ENCODE measurements at regions not wholly inside any gene's neighbourhood (a gene's known extent, or its start where the extent isn't known, plus 50 kb on each side); places are given as distances from the start of the nearest gene placed in this dataset.
A peak's percentile ranks its signal among the peaks of the same experiment; 100 is the strongest.
"Not testable (repeated sequence)": the region's sequence is repeated elsewhere in the genome, so short reads cannot be mapped to it uniquely, and the experiment has no call there.

DNA sequence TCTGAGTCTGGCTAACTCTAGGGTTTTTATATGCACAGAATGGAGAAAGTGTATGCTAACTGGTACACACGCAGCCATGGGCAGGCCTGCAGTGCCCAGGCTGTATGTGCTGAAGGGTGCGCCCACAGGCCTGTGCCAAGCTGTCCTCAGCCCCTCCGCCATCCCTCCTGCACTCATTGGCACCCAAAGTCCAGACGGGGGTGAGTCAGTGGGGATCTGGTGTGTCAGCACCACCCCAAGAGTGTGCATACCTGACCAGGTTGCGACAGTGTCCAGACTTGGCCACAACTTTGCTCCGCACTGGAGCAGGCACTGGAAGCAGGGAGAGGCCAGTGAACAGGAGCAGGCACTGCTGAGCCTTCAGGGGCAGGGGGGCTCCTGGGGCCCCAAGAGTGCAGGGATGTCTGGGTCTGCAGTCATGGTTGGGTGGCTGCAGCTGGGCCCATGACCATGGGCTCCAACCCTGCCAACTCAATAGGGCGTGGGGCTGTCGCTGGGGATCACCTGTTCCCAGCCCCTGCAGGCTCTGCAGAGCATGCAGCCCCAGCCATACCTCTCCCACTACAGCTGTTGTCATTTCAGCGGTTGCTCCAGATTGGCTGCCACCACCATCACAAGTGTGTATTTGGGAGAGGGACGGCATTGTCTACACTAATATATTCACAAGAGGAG is 717.8 kb downstream of the EPHA7 start:
- Mint-ChIP-seq H3K36me3 (no peaks in the 10 kb centered on the region), H3K4me3 (peak overlapping the region in 1 of 8 donors; percentile 49), H3K27ac (no peak overlapping the region), H3K27me3 (no peaks in the 10 kb centered on the region), H3K9me3 (no peaks in the 10 kb centered on the region), H3K4me1 (no peaks in the 10 kb centered on the region)
- ATAC-seq (ENCODE audit: low read depth in 2 of 2) (no peak), DNase-seq (no peak)

- H3K27ac Mint-ChIP-seq, result no peak overlapping the region
- DNase-seq (no peak), ATAC-seq (ENCODE audit: low read depth in 2 of 2) (no peak)
- no peaks in the 10 kb centered on the region for H3K4me1 Mint-ChIP-seq
- no peaks in the 10 kb centered on the region for H3K36me3 Mint-ChIP-seq
- H3K27me3 Mint-ChIP-seq, result no peaks in the 10 kb centered on the region
- no peaks in the 10 kb centered on the region for H3K9me3 Mint-ChIP-seq
- no peak overlapping the region for H3K4me3 Mint-ChIP-seq
These were observed 718.9 kb downstream of the EPHA7 start for GRCh38 chr6:92700411-92700810.

- no peak for DNase-seq
- Mint-ChIP-seq H3K4me3 (no peak overlapping the region), H3K4me1 (peaks cover 0 to 4% (median 0%) of the 10 kb centered on the region in 3 donors), H3K27ac (no peak overlapping the region), H3K9me3 (no peaks in the 10 kb centered on the region), H3K36me3 (no peaks in the 10 kb centered on the region), H3K27me3 (no peaks in the 10 kb centered on the region)
- ATAC-seq (ENCODE audit: low read depth in 2 of 2), result no peak
These were observed 728.3 kb downstream of the EPHA7 start for GRCh38 chr6:92690997-92691599.

DNA sequence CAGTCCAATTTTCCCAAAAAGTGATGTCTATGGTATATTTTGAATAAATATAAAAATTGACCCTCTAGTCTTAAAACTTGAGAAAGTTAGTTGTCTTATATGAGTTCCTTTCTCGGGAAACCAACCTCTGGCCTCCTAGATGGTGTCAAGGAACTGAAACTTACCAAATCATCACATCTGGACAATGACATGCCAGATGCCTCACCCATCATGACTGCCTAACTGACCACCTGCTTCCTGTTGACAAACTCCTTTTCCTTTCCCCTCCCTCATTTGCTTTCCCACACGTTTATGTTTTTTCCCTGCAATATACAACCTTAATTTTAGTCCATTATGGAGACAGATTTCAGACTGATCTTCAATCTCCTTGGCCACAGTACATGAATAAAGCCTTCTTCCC is 731.0 kb downstream of the EPHA7 start:
- Mint-ChIP-seq H3K36me3 (no peaks in the 10 kb centered on the region), H3K9me3 (no peaks in the 10 kb centered on the region), H3K27me3 (no peaks in the 10 kb centered on the region), H3K4me1 (peaks cover 0 to 4% (median 0%) of the 10 kb centered on the region in 3 donors), H3K27ac (no peak overlapping the region), H3K4me3 (no peak overlapping the region)
- ATAC-seq (ENCODE audit: low read depth in 2 of 2) (no peak), DNase-seq (no peak)

GRCh38 chr6:92687278-92687677 is 732.1 kb downstream of the EPHA7 start:
- no peak overlapping the region for H3K4me3 Mint-ChIP-seq
- H3K36me3 Mint-ChIP-seq, result no peaks in the 10 kb centered on the region
- DNase-seq, result no peak
- no peaks in the 10 kb centered on the region for H3K9me3 Mint-ChIP-seq
- H3K4me1 Mint-ChIP-seq, result peaks cover 0 to 4% (median 0%) of the 10 kb centered on the region in 3 donors
- ATAC-seq (ENCODE audit: low read depth in 2 of 2), result no peak
- H3K27ac Mint-ChIP-seq, result no peak overlapping the region
- no peaks in the 10 kb centered on the region for H3K27me3 Mint-ChIP-seq

GRCh38 chr6:92684386-92684785 is 735.0 kb downstream of the EPHA7 start:
- no peak overlapping the region for H3K4me3 Mint-ChIP-seq
- DNase-seq, result no peak
- H3K36me3 Mint-ChIP-seq, result no peaks in the 10 kb centered on the region
- peaks cover 0 to 2% (median 0%) of the 10 kb centered on the region in 7 donors for H3K9me3 Mint-ChIP-seq
- H3K4me1 Mint-ChIP-seq, result peaks cover 0 to 4% (median 0%) of the 10 kb centered on the region in 3 donors
- no peak overlapping the region for H3K27ac Mint-ChIP-seq
- no peak for ATAC-seq (ENCODE audit: low read depth in 2 of 2)
- H3K27me3 Mint-ChIP-seq, result no peaks in the 10 kb centered on the region

GRCh38 chr6:92683748-92684147 is 735.6 kb downstream of the EPHA7 start:
- H3K27ac Mint-ChIP-seq, result no peak overlapping the region
- H3K36me3 Mint-ChIP-seq, result no peaks in the 10 kb centered on the region
- no peak overlapping the region for H3K4me3 Mint-ChIP-seq
- H3K27me3 Mint-ChIP-seq, result no peaks in the 10 kb centered on the region
- H3K9me3 Mint-ChIP-seq, result peaks cover 0 to 2% (median 0%) of the 10 kb centered on the region in 7 donors
- ATAC-seq (ENCODE audit: low read depth in 2 of 2), result no peak
- DNase-seq, result no peak
- H3K4me1 Mint-ChIP-seq, result peaks cover 0 to 4% (median 0%) of the 10 kb centered on the region in 3 donors

DNA sequence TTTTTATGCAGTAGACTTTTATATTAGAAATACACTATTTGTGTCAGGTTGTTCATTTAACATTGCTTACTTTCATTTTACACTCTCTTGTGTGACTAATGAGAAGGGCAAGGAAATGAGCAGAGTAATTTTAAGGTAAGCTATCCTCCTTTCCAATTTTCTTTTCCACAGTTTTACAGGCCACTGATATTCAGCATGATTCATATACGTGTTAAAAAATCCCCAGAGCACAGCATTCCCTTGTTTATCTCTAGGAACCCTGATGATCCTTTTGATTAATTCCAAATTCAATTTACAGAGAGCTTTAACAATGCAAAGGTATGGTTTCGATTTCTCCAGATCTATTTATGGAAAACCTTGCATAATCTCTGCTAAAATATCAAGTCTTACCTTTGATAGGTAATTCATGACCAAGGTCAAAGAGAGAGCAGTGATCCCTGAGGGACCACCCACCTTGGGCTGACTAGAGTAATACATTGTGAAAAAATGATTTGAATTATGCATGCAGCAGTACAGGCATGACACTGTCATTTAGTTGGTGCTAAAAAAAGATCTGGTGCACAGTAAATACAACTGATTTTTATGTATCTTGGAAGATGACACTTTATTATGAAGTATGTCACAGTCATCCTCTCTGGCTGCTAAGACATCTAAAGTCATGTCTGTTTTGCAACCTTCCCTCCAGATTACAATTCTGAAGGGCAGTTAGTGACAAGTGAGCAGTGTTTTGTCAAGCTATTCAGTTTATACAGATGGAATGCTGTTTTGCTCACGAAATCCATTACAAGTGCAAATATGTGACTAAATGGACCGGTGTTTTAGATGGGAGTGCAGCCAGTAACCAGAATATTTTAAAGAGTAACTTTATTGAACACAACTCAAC is 736.6 kb downstream of the EPHA7 start:
- Mint-ChIP-seq H3K27me3 (no peaks in the 10 kb centered on the region), H3K27ac (no peak overlapping the region), H3K36me3 (no peaks in the 10 kb centered on the region), H3K4me1 (no peaks in the 10 kb centered on the region), H3K9me3 (peaks cover 0 to 2% (median 0%) of the 10 kb centered on the region in 7 donors), H3K4me3 (no peak overlapping the region)
- DNase-seq, result no peak
- ATAC-seq (ENCODE audit: low read depth in 2 of 2), result no peak

GRCh38 chr6:92681401-92681800 is 738.0 kb downstream of the EPHA7 start:
- Mint-ChIP-seq H3K9me3 (peaks cover 0 to 9% (median 2%) of the 10 kb centered on the region in 7 donors), H3K27ac (no peak overlapping the region), H3K36me3 (no peaks in the 10 kb centered on the region), H3K4me3 (no peak overlapping the region), H3K27me3 (no peaks in the 10 kb centered on the region), H3K4me1 (no peaks in the 10 kb centered on the region)
- ATAC-seq (ENCODE audit: low read depth in 2 of 2), result no peak
- DNase-seq, result no peak

DNA sequence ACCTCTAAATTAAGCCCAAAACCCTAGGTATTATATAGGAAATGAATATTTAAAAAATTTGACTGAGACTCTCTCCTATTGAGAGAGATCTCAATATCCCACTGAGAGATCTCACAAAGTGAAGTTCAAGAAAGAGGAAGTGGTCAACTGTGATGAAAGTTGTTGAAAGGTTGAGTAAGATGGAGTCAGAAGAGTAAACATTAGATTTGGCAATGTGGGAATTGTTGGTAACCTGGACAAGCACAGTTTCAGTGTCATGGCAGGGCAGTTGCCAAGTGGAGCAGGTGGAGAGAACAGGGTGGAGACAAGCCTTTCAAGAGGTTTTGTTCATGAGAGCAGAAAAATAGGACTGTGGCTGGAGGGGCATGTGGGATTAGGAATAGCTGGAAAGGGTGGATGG is 747.9 kb downstream of the EPHA7 start:
- peaks cover 0 to 11% (median 5%) of the 10 kb centered on the region in 7 donors for H3K9me3 Mint-ChIP-seq
- ATAC-seq (ENCODE audit: low read depth in 2 of 2), result not testable (repeated sequence)

GRCh38 chr6:92667843-92668242 is 751.5 kb downstream of the EPHA7 start:
- H3K4me1 Mint-ChIP-seq, result no peaks in the 10 kb centered on the region
- peaks cover 0 to 11% (median 0%) of the 10 kb centered on the region in 7 donors for H3K9me3 Mint-ChIP-seq
- no peak for ATAC-seq (ENCODE audit: low read depth in 2 of 2)
- no peaks in the 10 kb centered on the region for H3K36me3 Mint-ChIP-seq
- H3K4me3 Mint-ChIP-seq, result no peak overlapping the region
- peak overlapping the region in 1 of 6 donors; percentile 58 for H3K27ac Mint-ChIP-seq
- no peaks in the 10 kb centered on the region for H3K27me3 Mint-ChIP-seq
- no peak for DNase-seq

More for the DNA sequence above, 747.9 kb downstream of the EPHA7 start:
- H3K4me3 Mint-ChIP-seq, H3K27me3 Mint-ChIP-seq, DNase-seq, H3K36me3 Mint-ChIP-seq, H3K4me1 Mint-ChIP-seq, H3K27ac Mint-ChIP-seq: not testable (repeated sequence)

DNA sequence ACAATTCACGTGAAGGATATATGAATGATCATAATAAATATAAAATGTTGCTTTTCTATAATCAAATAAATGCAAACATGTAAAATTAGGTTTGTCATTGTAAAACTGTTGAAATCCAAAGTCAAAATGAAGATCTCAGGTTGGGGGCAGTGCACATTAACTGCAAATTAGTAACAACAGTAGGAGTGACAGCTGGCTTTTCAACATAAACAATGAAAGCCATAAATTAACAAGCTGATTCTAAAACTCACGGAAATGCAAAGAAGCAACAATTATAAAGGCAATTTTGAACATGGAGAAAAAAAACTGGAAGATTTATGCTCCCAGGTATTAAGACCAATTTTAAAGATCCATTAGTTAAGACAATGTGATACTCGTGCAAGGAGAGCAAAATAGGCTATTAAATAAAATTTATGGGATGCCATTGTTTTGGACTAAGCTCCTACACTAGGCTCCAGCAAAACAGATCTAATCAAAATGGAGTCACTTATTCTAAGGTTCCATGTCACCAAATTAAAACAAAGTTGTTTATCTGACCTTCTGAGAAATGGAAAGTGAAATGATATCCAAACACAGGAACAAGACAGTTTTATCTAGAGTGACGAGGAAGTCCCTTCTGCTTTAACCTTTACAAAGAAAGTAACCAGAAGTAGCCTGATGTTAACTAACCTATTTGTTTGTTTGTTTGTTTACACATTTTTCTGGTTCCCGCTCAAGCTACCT is 770.8 kb downstream of the EPHA7 start:
- Mint-ChIP-seq H3K36me3 (no peaks in the 10 kb centered on the region), H3K27me3 (no peaks in the 10 kb centered on the region), H3K9me3 (peaks cover 0 to 15% (median 5%) of the 10 kb centered on the region in 7 donors), H3K4me3 (no peak overlapping the region), H3K4me1 (no peaks in the 10 kb centered on the region), H3K27ac (no peak overlapping the region)
- DNase-seq (no peak), ATAC-seq (ENCODE audit: low read depth in 2 of 2) (no peak)

- no peak for DNase-seq
- Mint-ChIP-seq H3K27ac (no peak overlapping the region), H3K36me3 (no peaks in the 10 kb centered on the region), H3K4me3 (no peak overlapping the region), H3K9me3 (peaks cover 0 to 15% (median 2%) of the 10 kb centered on the region in 7 donors), H3K4me1 (no peaks in the 10 kb centered on the region), H3K27me3 (no peaks in the 10 kb centered on the region)
- no peak for ATAC-seq (ENCODE audit: low read depth in 2 of 2)
These were observed 771.7 kb downstream of the EPHA7 start for GRCh38 chr6:92647630-92648029.
